Osteoblast (primary cell): ENCODE measurements at regions not wholly inside any gene's neighbourhood (a gene's known extent, or its start where the extent isn't known, plus 50 kb on each side); places are given as distances from the start of the nearest gene placed in this dataset.

Experiments used
- DNase-seq: peaks from one replicate; pipeline ENCODE4 v3.0.0; 2011; ENCODE audit warnings: low spot score, mixed read lengths; ENCODE audit not compliant: insufficient read length; ENCODE audit errors: missing footprints
- H2AFZ ChIP-seq: 2 replicates; pipeline ENCODE4 v1.6.0; 2011; ENCODE audit warnings: mild to moderate bottlenecking, low read length
- H3K27ac ChIP-seq: 2 replicates; pipeline ENCODE4 v1.5.1; 2011; ENCODE audit warnings: mild to moderate bottlenecking, low read depth, low read length, moderate library complexity
- H3K27me3 ChIP-seq: 2 replicates; pipeline ENCODE4 v1.6.0; 2012; ENCODE audit warnings: mild to moderate bottlenecking, control low read depth, inconsistent platforms, low read length, moderate library complexity; ENCODE audit not compliant: insufficient read depth
- H3K36me3 ChIP-seq: 2 replicates; pipeline ENCODE4 v1.5.1; 2011; ENCODE audit warnings: mild to moderate bottlenecking, low read length, control low read depth, moderate library complexity; ENCODE audit not compliant: insufficient read depth
- H3K4me1 ChIP-seq: 2 replicates; pipeline ENCODE4 v1.5.1; 2011; ENCODE audit warnings: mild to moderate bottlenecking, low read length, control low read depth, moderate library complexity; ENCODE audit not compliant: insufficient read depth
- H3K4me2 ChIP-seq: 2 replicates; pipeline ENCODE4 v1.6.0; 2011; ENCODE audit warnings: mild to moderate bottlenecking, low read length; ENCODE audit not compliant: insufficient read depth
- H3K4me3 ChIP-seq: fragments of 200-600 bp; sonication (generic); 3 replicates; pipeline ENCODE4 v1.5.1; 2012; ENCODE audit warnings: mild to moderate bottlenecking, low read length, inconsistent platforms; ENCODE audit not compliant: insufficient read depth
- H3K79me2 ChIP-seq: 2 replicates; pipeline ENCODE4 v1.6.0; 2012; ENCODE audit warnings: mild to moderate bottlenecking, low read length, control low read depth, inconsistent platforms; ENCODE audit not compliant: insufficient read depth
- H3K9me3 ChIP-seq: 2 replicates; pipeline ENCODE4 v1.5.1; 2011; ENCODE audit warnings: low read depth, low read length, control low read depth
- H4K20me1 ChIP-seq: 2 replicates; pipeline ENCODE4 v1.6.0; 2012; ENCODE audit warnings: mild to moderate bottlenecking, low read length, control low read depth; ENCODE audit not compliant: insufficient read depth
- TF ChIP-seq, protein P1 (sequence below): IDR thresholded peaks from 2 replicates; pipeline ENCODE4 v1.5.1; 2011; ENCODE audit warnings: mild to moderate bottlenecking, low read depth, low read length, moderate library complexity; ENCODE audit errors: extremely low read depth

DNA sequence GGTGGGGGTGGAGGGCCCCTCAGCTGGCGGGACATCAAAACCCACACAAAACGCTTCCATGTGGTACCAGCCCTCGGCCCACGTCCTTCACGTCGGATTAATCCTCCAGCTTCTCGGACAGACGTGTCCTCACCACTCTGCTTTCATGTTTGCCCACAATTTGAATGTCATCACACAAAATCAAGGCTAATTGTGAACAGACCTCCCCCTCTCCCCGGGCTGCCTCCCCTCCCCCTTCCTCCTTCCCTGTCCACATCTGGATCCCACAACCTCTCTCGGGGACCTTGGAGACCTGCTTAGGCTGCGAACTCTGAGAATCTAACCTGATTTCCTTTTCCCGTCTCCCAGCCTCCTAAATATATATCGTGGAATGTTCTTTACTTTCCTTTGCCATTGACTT is 262.9 kb downstream of the MN1 start:
- no peaks in the 10 kb centered on the region for H3K9me3 ChIP-seq
- H4K20me1 ChIP-seq: no peaks in the 10 kb centered on the region
- no peak overlapping the region for H3K4me3 ChIP-seq
- no peak overlapping the region for H3K4me2 ChIP-seq
- H3K36me3 ChIP-seq: no peaks in the 10 kb centered on the region
- no peak overlapping the region for H3K27ac ChIP-seq
- no peaks in the 10 kb centered on the region for H3K79me2 ChIP-seq
- peaks cover 4% of the 10 kb centered on the region for H3K27me3 ChIP-seq
- TF ChIP-seq, protein P1, sequence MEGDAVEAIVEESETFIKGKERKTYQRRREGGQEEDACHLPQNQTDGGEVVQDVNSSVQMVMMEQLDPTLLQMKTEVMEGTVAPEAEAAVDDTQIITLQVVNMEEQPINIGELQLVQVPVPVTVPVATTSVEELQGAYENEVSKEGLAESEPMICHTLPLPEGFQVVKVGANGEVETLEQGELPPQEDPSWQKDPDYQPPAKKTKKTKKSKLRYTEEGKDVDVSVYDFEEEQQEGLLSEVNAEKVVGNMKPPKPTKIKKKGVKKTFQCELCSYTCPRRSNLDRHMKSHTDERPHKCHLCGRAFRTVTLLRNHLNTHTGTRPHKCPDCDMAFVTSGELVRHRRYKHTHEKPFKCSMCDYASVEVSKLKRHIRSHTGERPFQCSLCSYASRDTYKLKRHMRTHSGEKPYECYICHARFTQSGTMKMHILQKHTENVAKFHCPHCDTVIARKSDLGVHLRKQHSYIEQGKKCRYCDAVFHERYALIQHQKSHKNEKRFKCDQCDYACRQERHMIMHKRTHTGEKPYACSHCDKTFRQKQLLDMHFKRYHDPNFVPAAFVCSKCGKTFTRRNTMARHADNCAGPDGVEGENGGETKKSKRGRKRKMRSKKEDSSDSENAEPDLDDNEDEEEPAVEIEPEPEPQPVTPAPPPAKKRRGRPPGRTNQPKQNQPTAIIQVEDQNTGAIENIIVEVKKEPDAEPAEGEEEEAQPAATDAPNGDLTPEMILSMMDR: no peak
- no peak overlapping the region for H2AFZ ChIP-seq
- DNase-seq: no peak
- H3K4me1 ChIP-seq: peaks cover 3% of the 10 kb centered on the region

DNA sequence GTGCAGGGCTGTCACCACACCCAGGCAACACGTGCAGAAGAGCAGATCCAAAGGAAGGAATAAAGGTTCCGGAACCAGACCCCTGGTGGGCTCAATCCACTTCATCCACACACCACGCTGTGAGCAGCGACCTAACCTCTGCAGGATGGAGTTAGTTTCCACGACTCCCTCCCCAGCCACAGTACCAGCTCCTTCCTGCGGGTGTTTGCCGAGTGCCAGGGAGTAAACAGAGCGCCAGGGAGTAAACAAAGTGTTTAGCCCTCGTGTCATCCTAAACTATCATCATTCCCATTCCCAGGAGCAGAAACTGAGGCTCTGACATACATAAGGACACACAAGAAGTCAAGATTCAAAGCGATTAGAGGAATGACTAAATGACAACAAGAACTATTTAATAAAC is 261.3 kb downstream of the MN1 start:
- Histone ChIP-seq H3K27ac (no peak overlapping the region), H4K20me1 (no peaks in the 10 kb centered on the region), H3K4me3 (no peak overlapping the region), H2AFZ (no peak overlapping the region), H3K9me3 (no peaks in the 10 kb centered on the region), H3K36me3 (no peaks in the 10 kb centered on the region), H3K4me2 (no peak overlapping the region), H3K27me3 (peaks cover 3% of the 10 kb centered on the region), H3K79me2 (no peaks in the 10 kb centered on the region), H3K4me1 (no peaks in the 10 kb centered on the region)
- TF ChIP-seq, protein P1: no peak
- DNase-seq: no peak

GRCh38 chr22:27540656-27541396 is 260.7 kb downstream of the MN1 start:
- Histone ChIP-seq H3K27ac (no peak overlapping the region), H4K20me1 (no peaks in the 10 kb centered on the region), H3K27me3 (peaks cover 3% of the 10 kb centered on the region), H3K4me1 (no peaks in the 10 kb centered on the region), H3K79me2 (no peaks in the 10 kb centered on the region), H3K4me3 (no peak overlapping the region), H3K9me3 (no peaks in the 10 kb centered on the region), H3K4me2 (no peak overlapping the region), H3K36me3 (no peaks in the 10 kb centered on the region), H2AFZ (no peak overlapping the region)
- DNase-seq: no peak
- TF ChIP-seq, protein P1: no peak

- Histone ChIP-seq H3K9me3 (no peaks in the 10 kb centered on the region), H4K20me1 (no peaks in the 10 kb centered on the region), H2AFZ (no peak overlapping the region), H3K4me1 (no peaks in the 10 kb centered on the region), H3K27me3 (peaks cover 3% of the 10 kb centered on the region), H3K4me3 (no peak overlapping the region), H3K27ac (no peak overlapping the region), H3K79me2 (no peaks in the 10 kb centered on the region), H3K4me2 (no peak overlapping the region), H3K36me3 (no peaks in the 10 kb centered on the region)
- TF ChIP-seq, protein P1: no peak
- no peak for DNase-seq
Observed at GRCh38 chr22:27541836-27542235, 259.7 kb downstream of the MN1 start.
